ENCODE measurements at regions not wholly inside any gene's neighbourhood (a gene's known extent, or its start where the extent isn't known, plus 50 kb on each side); places are given as distances from the start of the nearest gene placed in this dataset.

- no peak for TF ChIP-seq MAX (IDR thresholded peaks at IDR 0.05; ENCODE audit: low read depth)
Measured at GRCh38 chr11:32290783-32291182, 144.6 kb downstream of the WT1 start (continued).

- Histone ChIP-seq H3K36me3 (replicated peaks in 1 of 2; ENCODE audit: control insufficient read depth in 1 of 2, insufficient read depth in 2 of 2, low read length in 1 of 2) (no peaks in the 10 kb centered on the region), H3F3A (replicated peaks; ENCODE audit: insufficient read depth) (no peaks in the 10 kb centered on the region), H3K4me3 (ENCODE audit: low read depth in 2 of 2, low read length in 1 of 2) (no peak overlapping the region), H3K9ac (no peak overlapping the region), H3K9me3 (no peaks in the 10 kb centered on the region), H3K4me2 (no peak overlapping the region), H3K27ac (ENCODE audit: low read depth in 2 of 2, low read length in 1 of 2) (no peak overlapping the region), H3K27me3 (ENCODE audit: insufficient read depth) (peaks cover 5% of the 10 kb centered on the region; the same call in 1 of the 2 replicates), H3K79me2 (ENCODE audit: insufficient read depth) (no peaks in the 10 kb centered on the region), H3K4me1 (ENCODE audit: control insufficient read depth in 1 of 2, insufficient read depth in 2 of 2, low read depth in 1 of 2, low read length in 1 of 2) (no peaks in the 10 kb centered on the region), H4K20me1 (ENCODE audit: insufficient read depth) (no peaks in the 10 kb centered on the region), H3K9me2 (no peaks in the 10 kb centered on the region), H2AFZ (ENCODE audit: low read depth) (peak overlapping the region; percentile 89)
- 7% methylated on average over 4 of the region's 4 CpGs for WGBS (ENCODE audit: low lambda C conversion rate)
- CTCF ChIA-PET = interaction anchor here (0.6 to 1.9 kb wide), 12 partner anchors 9 to 246 kb away, joined by 3 to 8 read pairs (median 4); no protein-coding TSS in a partner anchor
- POLR2A ChIA-PET = no interaction called here
- DNase-seq = peak; percentile 38
- TF ChIP-seq USF2 (IDR thresholded peaks at IDR 0.05; ENCODE audit: borderline replicate concordance, low read depth, low read length) (no peak), MAX (IDR thresholded peaks at IDR 0.05; ENCODE audit: low read depth) (peak; percentile 84), MXI1 (IDR thresholded peaks at IDR 0.05; ENCODE audit: low read depth, low read length) (no peak), ELF1 (IDR thresholded peaks at IDR 0.05) (no peak), PBX3 (IDR thresholded peaks at IDR 0.05) (peak; percentile 31; the same call in 1 of the 2 replicates), FOSL2 (IDR thresholded peaks at IDR 0.05; ENCODE audit: borderline replicate concordance, low read depth) (no peak), USF1 (IDR thresholded peaks at IDR 0.05; ENCODE audit: borderline replicate concordance, low read depth) (no peak), FOXJ3 (CRISPR knock-in tag; IDR thresholded peaks at IDR 0.05) (no peak), REST (IDR thresholded peaks at IDR 0.05; ENCODE audit: low read depth, low read length) (no peak), RXRA (IDR thresholded peaks at IDR 0.05; ENCODE audit: borderline replicate concordance, low read depth) (no peak), NFIC (IDR thresholded peaks at IDR 0.05; ENCODE audit: borderline replicate concordance) (no peak), RCOR1 (IDR thresholded peaks at IDR 0.05; ENCODE audit: low read length) (no peak), SIN3A (IDR thresholded peaks at IDR 0.05; ENCODE audit: borderline replicate concordance, low read depth, low read length) (no peak), CTCF (IDR thresholded peaks at IDR 0.05) (peak; percentile 59), TEAD4 (IDR thresholded peaks at IDR 0.05; ENCODE audit: borderline replicate concordance, insufficient read depth) (no peak), SMC3 (IDR thresholded peaks at IDR 0.05; ENCODE audit: low read depth, low read length) (peak; percentile 34), RAD21 (IDR thresholded peaks at IDR 0.05; ENCODE audit: low read length) (peak; percentile 59), GATA2 (CRISPR knock-in tag; IDR thresholded peaks at IDR 0.05) (no peak), FOXM1 (IDR thresholded peaks at IDR 0.05; ENCODE audit: low read depth) (no peak), EZH2phosphoT487 (IDR thresholded peaks at IDR 0.05; ENCODE audit: borderline replicate concordance, low read depth) (no peak), CHD2 (IDR thresholded peaks at IDR 0.05; ENCODE audit: low read length, partially characterized antibody) (no peak), YY1 (IDR thresholded peaks at IDR 0.05; ENCODE audit: low read depth) (peak; percentile 60; the same call in 1 of the 2 replicates), GABPA (IDR thresholded peaks at IDR 0.05; ENCODE audit: low read depth) (no peak), MEF2A (IDR thresholded peaks at IDR 0.05; ENCODE audit: borderline replicate concordance, low read depth) (no peak), TCF12 (IDR thresholded peaks at IDR 0.05) (peak; percentile 64)
Measured at GRCh38 chr11:32297611-32298011, 137.7 kb downstream of the WT1 start.
